HepG2 (cell line): ENCODE measurements at regions not wholly inside any gene's neighbourhood (a gene's known extent, or its start where the extent isn't known, plus 50 kb on each side); places are given as distances from the start of the nearest gene placed in this dataset.

ENCODE experiments used
- FOXC1 ChIP-seq: sonication (generic); formaldehyde crosslinking; IDR thresholded peaks from 2 replicates; pipeline ENCODE4 v1.8.0; 2022; ENCODE audit warnings: mild to moderate bottlenecking, missing genetic modification reagents, borderline replicate concordance
- FOXM1 ChIP-seq: sonication (generic); formaldehyde crosslinking; IDR thresholded peaks from 2 replicates; pipeline ENCODE4 v1.5.0; 2020; ENCODE audit warnings: missing genetic modification reagents
- FOXO4 ChIP-seq: sonication (generic); formaldehyde crosslinking; conservative IDR thresholded peaks from 2 replicates; pipeline ENCODE4 v1.8.1; 2023; ENCODE audit warnings: missing genetic modification reagents
- GATA4 ChIP-seq: sonication (generic); IDR thresholded peaks from 2 replicates; pipeline ENCODE4 v1.6.1; 2016; ENCODE audit warnings: antibody characterized with exemption, low read depth, borderline replicate concordance
- HMGXB4 ChIP-seq, 2 experiments: sonication (generic) in 1 of 2; formaldehyde crosslinking in 1 of 2; IDR thresholded peaks; 2 replicates each; pipeline versions ENCODE4 v1.4.0 to v1.6.1; 2018 to 2020; ENCODE audit warnings: missing genetic modification reagents in 2 of 2, borderline replicate concordance in 1 of 2, low read depth in 1 of 2, mild to moderate bottlenecking in 1 of 2, missing biosample characterization in 1 of 2
- HNRNPK ChIP-seq: fragments of 200-400 bp; formaldehyde crosslinking; IDR thresholded peaks from 2 replicates; pipeline ENCODE4 v1.6.1; 2018; ENCODE audit warnings: low read length, low read depth, moderate library complexity, mild to moderate bottlenecking; ENCODE audit not compliant: poor library complexity, severe bottlenecking
- HOXD1 ChIP-seq: sonication (generic); formaldehyde crosslinking; IDR thresholded peaks from 2 replicates; pipeline ENCODE4 v1.5.0; 2020; ENCODE audit warnings: missing genetic modification reagents
- KLF11 ChIP-seq: IDR thresholded peaks from 2 replicates; pipeline ENCODE4 v1.6.1; 2016; ENCODE audit warnings: missing compliant biosample characterization
- MAF1 ChIP-seq: sonication (generic); formaldehyde crosslinking; IDR thresholded peaks from 2 replicates; pipeline ENCODE4 v1.5.0; 2020; ENCODE audit warnings: missing genetic modification reagents, borderline replicate concordance
- NFE2 ChIP-seq: sonication (generic); formaldehyde crosslinking; IDR thresholded peaks from 2 replicates; pipeline ENCODE4 v1.4.0; 2020; ENCODE audit warnings: missing genetic modification reagents
- PAF1 ChIP-seq: IDR thresholded peaks from 2 replicates; pipeline ENCODE4 v1.6.1; 2016; ENCODE audit warnings: missing genetic modification reagents, missing compliant biosample characterization
- PTBP1 ChIP-seq: fragments of 200-400 bp; formaldehyde crosslinking; IDR thresholded peaks from 2 replicates; pipeline ENCODE4 v1.6.1; 2018; ENCODE audit warnings: low read length, low read depth; ENCODE audit not compliant: poor library complexity, severe bottlenecking
- RNF219 ChIP-seq: sonication (generic); formaldehyde crosslinking; IDR thresholded peaks from 2 replicates; pipeline ENCODE4 v1.5.0; 2020; ENCODE audit warnings: mild to moderate bottlenecking, missing genetic modification reagents
- YEATS4 ChIP-seq: sonication (generic); formaldehyde crosslinking; IDR thresholded peaks from 2 replicates; pipeline ENCODE4 v1.4.0; 2020; ENCODE audit warnings: missing genetic modification reagents, borderline replicate concordance
- ZFX ChIP-seq: sonication (generic); formaldehyde crosslinking; IDR thresholded peaks from 2 replicates; pipeline ENCODE4 v1.4.0; 2020; ENCODE audit warnings: mild to moderate bottlenecking, low read depth, missing genetic modification reagents, moderate library complexity
- ZNF589 ChIP-seq: sonication (generic); formaldehyde crosslinking; conservative IDR thresholded peaks from 2 replicates; pipeline ENCODE4 v1.8.0; 2022; ENCODE audit warnings: mild to moderate bottlenecking, moderate library complexity, missing genetic modification reagents
- ZNF639 ChIP-seq: conservative IDR thresholded peaks from 2 replicates; pipeline ENCODE4 v1.6.1; 2018; ENCODE audit warnings: missing genetic modification reagents
- ZNF761 ChIP-seq: sonication (generic); formaldehyde crosslinking; conservative IDR thresholded peaks from 2 replicates; pipeline ENCODE4 v1.4.0; 2020; ENCODE audit warnings: mild to moderate bottlenecking, missing genetic modification reagents
- ZXDC ChIP-seq: sonication (generic); formaldehyde crosslinking; IDR thresholded peaks from 2 replicates; pipeline ENCODE4 v1.5.0; 2020; ENCODE audit warnings: mild to moderate bottlenecking, missing genetic modification reagents

- TF ChIP-seq GATA4 (no peak; the same call in 1 of the 2 replicates), PAF1 (no peak), ZNF589 (CRISPR knock-in tag) (peak; percentile 73; the same call in 1 of the 2 replicates), ZFX (peak; percentile 59), HOXD1 (CRISPR knock-in tag) (0 out of 2 replicates have a peak, but pooled peaks have one; percentile 71), ZNF639 (CRISPR knock-in tag) (peak; percentile 43; the same call in 1 of the 2 replicates), YEATS4 (CRISPR knock-in tag) (peak; percentile 77; the same call in 1 of the 2 replicates), FOXC1 (CRISPR knock-in tag) (0 out of 2 replicates have a peak, but pooled peaks have one; percentile 36), MAF1 (CRISPR knock-in tag) (no peak), ZNF761 (CRISPR knock-in tag) (0 out of 2 replicates have a peak, but pooled peaks have one; percentile 31), ZXDC (0 out of 2 replicates have a peak, but pooled peaks have one; percentile 52), HMGXB4 (CRISPR knock-in tag; IDR thresholded peaks at IDR 0.05; ENCODE audit: borderline replicate concordance in 1 of 2, low read depth in 1 of 2) (peak in 1 of 2 experiments; percentile 67; a peak in 2 of 4 replicates), KLF11 (CRISPR knock-in tag) (peak; percentile 51; the same call in 1 of the 2 replicates), RNF219 (CRISPR knock-in tag) (no peak), FOXM1 (CRISPR knock-in tag) (no peak), NFE2 (CRISPR knock-in tag) (no peak), PTBP1 (no peak), FOXO4 (CRISPR knock-in tag) (no peak), HNRNPK (no peak)
Measured at GRCh38 chr17:72422505-72423285, 301.9 kb downstream of the SOX9 start (continued).
